Adipose tissue (tissue), 3 donors: ENCODE measurements at regions not wholly inside any gene's neighbourhood (a gene's known extent, or its start where the extent isn't known, plus 50 kb on each side); places are given as distances from the start of the nearest gene placed in this dataset.
"Not testable (repeated sequence)": the region's sequence is repeated elsewhere in the genome, so short reads cannot be mapped to it uniquely, and the experiment has no call there.

Experiments used
- H3K27ac ChIP-seq: one replicate; pipeline ENCODE4 v1.5.1; 2013; ENCODE audit warnings: low read depth, low read length
- WGBS, 3 donors: extraction: QIAGEN DNeasy Blood & Tissue Kit; methylation state at CpG; one replicate each; pipeline ENCODE4 v1.1.7; 2013; 5-methylcytosine and 5-hydroxymethylcytosine counted together
- donor health status: healthy with polysubstance abuse.
- donor health status: Bipolar disorder and iron deficiency.
- donor health status: healthy.

DNA sequence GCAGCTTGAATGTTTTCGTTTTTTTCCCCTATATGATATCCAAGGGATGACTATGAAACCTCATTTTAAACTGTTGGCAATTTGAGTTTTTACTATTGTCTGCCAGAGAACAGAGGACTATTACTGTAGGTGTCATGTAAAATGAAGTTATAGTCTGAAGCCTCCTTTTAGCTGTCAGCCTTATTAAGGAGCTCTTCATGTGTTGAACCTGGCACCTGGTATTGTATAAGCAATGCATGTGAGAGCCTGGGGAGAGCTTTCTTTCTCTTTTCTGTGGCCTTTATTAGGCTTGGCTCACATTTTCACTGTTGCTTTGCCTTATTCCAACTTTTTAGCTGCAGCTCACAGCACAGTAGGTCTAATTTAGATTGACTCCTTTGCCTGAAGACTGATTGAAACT, 119.1 kb upstream of the FOXP2 start:
- H3K27ac ChIP-seq, result no peak overlapping the region
- 78 to 92% (median 78%) methylated on average over 1 of the region's 1 CpG for WGBS, 3 donors

DNA sequence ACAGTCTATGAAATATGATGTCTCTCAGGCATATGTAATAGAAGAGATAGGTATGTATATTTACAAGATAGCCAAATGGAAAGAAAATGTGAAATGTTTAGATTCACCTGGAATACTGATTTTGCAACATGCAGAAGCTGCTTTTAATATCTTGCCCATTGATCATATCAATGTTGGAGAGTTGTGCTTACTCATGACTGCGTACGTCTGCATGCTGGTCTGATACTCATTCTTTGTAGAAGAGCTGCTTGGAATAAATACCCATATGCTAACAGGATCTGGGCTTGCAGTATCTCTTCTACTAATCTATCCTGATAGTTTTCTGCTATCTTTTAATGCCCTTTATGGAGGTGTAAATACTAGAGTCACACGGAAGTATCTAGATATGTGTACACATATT, 120.6 kb upstream of the FOXP2 start:
- 72 to 88% (median 85%) methylated on average over 3 of the region's 3 CpGs for WGBS, 3 donors

DNA sequence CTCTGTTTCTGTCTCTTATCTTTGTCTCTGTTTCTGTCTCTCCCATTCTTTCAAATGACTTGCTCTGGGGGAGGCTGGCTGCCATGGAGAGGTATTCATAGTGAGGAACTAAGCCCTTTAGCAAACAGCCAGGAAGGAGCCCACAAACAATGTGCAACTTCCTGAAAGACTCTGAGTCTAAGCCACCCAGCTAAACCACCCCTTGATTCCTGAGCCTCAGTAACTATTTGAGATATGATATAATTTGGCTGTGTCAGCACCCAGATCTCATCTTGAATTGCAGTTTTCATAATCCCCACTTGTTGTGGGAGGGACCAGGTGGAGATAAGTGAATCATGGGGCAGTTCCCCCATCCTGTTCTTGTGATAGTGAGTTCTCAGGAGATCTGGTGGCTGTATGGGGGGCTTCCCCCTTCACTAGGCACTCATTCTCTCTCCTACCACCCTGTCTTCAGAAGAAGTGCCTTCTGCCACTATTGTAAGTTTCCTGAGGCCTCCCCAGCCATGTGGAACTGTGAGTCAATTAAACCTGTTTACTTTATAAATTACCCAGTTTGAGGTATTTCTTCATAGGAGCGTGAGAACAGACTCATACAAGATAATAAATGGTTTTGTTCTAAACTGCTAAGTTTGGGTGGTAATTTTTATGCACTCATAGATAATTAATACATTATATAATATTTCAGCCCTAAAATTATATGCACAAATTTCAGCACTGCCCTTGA, 121.2 kb upstream of the FOXP2 start:
- no peak overlapping the region for H3K27ac ChIP-seq
- 59 to 78% (median 69%) methylated on average over 1 of the region's 1 CpG for WGBS, 3 donors

More for the DNA sequence above, 120.6 kb upstream of the FOXP2 start:
- H3K27ac ChIP-seq, result no peak overlapping the region

DNA sequence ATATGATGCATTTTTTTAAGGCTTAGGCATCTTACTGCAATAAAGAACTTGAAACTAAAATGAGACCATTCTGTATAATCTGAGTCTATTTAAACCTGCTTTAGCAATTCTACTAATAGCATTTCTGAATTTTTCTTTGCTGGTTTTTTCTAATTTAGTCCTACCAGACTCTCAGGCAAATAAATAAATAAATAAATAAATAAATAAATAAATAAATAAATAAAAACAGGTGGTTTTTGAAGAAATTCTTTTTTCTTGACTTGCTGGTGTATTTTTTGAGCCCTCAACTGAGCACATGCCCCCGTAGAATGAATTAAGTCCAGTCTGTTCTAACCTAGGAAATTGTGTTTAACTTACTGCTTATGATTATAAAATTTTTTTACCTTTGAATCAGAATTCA, 134.7 kb upstream of the FOXP2 start:
- 91 to 97% (median 92%) methylated on average over 1 of the region's 1 CpG for WGBS, 3 donors
- H3K27ac ChIP-seq, result no peak overlapping the region

DNA sequence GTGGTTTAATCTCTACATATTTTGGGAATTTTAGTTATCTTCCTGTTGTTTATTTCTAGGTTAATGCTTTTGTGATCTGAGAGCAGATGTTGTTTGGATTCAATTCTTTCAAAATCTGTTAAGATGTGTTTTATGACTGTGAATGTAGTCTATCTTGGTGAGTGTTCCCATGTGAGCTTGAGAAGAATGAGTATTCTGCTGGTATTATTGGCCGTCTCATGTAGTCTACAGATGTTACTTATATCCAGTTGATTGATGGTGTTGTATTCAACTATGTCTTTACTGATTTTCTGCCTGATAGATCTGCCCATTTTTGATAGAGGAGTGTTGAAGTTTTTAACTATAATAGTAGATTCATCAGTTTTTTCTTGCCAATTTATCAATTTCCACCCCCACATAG, 141.4 kb upstream of the FOXP2 start:
- WGBS, 3 donors, result 84 to 96% (median 85%) methylated on average over 1 of the region's 1 CpG
- no peak overlapping the region for H3K27ac ChIP-seq

DNA sequence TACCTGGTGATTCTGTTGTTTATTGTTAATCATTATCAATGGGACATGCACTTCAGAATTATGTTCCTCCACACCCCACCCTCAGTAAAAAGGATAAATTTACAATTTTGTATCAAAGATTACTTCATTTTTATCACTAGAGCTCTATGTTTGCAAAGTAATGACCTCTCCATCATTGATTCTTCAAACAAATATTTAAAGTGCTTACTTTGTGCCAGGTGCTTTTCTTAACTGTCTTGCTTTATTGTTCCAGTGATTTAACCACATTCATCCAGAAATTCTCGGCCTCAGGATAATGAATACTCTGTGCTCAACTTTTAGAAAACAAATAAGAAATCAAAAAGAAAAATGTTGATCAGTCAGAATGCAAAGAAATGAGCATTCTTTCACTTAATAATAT, 144.9 kb upstream of the FOXP2 start:
- WGBS, 3 donors, result 14 to 64% (median 61%) methylated on average over 1 of the region's 1 CpG

DNA sequence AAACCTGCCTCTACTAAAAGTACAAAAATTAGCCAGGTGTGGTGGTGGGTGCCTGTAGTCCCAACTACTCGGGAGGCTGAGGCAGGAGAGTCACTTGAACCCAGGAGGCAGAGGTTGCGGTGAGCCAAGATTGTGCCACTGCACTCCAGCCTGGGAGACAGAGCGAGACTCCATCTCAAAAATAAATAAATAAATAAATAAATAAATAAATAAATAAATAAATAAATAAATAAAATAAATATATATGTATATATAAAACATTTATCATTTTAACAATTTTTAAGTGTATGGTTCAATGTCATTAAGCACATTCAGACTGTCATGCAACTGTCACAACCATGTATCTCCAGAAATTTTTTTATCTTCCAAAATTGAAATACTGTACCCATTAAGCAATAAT, 147.1 kb upstream of the FOXP2 start:
- 92 to 98% (median 96%) methylated on average over 3 of the region's 3 CpGs for WGBS, 3 donors

More for the DNA sequence above, 144.9 kb upstream of the FOXP2 start:
- no peak overlapping the region for H3K27ac ChIP-seq

DNA sequence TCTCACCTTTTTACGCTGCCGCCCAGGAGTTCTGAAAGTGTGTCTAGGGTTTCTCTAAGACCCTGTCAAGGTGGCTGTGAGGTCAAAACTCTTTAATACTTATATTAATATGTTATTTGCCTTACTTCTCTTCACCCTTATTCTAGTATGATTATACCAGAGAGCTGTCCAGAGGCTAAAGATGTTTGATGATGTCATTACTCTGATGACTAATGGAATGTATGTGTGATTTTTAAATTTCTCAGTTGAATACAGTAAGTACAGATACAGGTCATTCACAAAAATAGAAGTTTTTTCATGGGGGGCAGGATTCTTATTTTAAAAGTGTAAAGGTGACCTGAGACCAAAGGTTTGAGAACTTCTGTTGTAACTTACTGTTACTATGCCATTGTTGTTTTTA, 150.6 kb upstream of the FOXP2 start:
- 95 to 96% (median 96%) methylated on average over 2 of the region's 2 CpGs for WGBS, 3 donors
- no peak overlapping the region for H3K27ac ChIP-seq

More for the DNA sequence above, 147.1 kb upstream of the FOXP2 start:
- H3K27ac ChIP-seq, result not testable (repeated sequence)

DNA sequence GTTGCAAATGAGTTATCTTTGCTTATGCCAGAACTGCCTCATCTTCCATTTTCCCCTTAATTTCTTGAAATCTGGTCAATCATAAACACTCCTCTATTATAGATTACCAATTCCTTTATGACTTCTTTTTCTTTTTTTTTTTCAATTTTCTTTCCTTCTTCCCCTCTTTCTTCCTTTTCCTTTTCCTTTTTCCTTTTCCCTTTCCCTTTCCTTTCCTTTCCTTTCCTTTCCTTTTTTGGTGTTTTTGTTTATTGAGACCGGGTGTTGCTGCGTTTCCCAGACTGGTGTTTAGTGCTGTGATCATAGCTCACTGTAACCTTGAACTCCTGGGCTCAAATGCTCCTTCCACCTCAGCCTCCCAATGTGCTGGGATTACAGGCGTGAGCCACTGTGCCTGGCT, 151.4 kb upstream of the FOXP2 start:
- 77 to 85% (median 77%) methylated on average over 3 of the region's 3 CpGs for WGBS, 3 donors
- no peak overlapping the region for H3K27ac ChIP-seq

DNA sequence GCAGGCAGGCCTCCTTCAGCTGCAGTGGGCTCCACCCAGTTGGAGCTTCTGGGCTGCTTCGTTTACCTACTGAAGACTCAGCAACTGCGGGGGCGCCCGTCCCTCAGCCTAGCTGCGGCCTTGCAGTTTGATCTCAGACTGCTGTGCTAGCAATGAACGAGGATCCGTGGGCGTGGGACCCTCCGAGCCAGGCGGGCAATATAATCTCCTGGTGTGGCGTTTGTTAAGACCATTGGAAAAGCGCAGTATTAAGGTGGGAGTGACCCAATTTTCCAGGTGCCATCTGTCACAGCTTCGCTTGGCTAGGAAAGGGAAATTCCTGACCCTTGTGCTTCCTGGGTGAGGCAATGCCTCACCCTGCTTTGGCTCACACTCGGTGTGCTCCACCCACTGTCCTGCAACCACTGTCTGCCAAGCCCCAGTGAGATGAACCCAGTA, 159.2 kb upstream of the FOXP2 start:
- H3K27ac ChIP-seq, result no peak overlapping the region
- WGBS, 3 donors, result 86 to 92% (median 87%) methylated on average over 14 of the region's 14 CpGs

DNA sequence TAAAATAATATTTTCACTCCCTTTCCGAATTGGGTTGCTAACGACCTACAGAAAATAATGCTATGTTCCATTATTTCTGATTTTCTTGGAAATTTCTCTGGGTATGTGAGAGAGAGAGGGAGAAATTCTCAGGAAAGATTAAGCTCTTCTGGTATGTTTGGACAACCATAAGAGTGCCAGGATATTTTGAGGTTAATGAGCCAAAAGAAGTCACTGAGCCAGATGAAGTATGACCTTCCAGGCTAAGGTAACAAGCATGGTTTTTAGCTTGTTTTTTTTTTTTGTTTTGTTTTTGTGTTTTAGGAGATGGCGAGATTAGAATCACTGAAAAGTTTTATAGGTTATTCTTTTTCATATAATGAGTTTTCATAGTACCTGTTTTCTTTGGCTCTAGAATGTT, 171.0 kb upstream of the FOXP2 start:
- 81 to 87% (median 82%) methylated on average over 3 of the region's 3 CpGs for WGBS, 3 donors
- no peak overlapping the region for H3K27ac ChIP-seq

DNA sequence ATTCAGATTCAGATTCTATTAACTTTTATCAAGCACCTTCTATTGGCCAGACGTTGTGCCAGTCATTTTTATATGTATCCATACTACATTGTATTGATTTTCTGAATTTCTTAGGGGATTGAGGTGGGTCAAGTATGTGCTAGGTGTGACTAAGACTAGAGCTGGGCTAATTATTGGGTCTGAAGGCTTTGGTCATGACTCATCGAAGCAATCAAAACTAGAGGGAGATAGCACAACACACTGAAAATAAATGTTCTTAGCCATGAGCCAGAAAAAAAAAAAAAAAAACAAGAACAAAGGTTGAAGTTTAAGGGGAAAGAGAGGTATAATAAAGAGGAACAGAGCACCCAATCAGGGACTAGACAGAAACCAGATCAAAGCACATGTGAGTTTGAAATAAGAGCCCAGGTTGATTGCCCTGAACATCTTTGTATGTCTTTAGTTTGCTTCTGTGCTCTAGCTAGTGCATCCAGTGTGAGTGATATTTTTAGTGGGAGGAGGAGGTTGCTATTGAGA, 171.6 kb upstream of the FOXP2 start:
- WGBS, 3 donors, result 72 to 79% (median 74%) methylated on average over 2 of the region's 2 CpGs
- H3K27ac ChIP-seq, result no peak overlapping the region

DNA sequence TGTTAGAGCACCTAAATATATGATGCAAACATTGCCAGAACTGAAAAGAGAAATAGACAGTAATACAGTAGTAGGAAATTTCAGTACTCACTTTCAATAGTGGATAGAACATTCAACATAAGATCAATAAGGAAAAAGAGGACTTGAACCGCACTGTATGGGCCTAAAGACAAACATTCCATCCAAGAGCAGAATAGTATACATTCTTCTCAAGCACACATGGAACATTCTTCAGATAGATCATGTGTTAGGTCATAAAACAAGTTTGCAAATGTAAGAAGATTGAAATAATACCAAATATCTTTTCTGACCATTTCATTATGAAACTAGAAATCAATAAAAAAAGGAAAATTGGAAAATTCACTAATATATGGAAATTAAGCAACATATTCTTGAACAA, 185.4 kb upstream of the FOXP2 start:
- 83 to 90% (median 88%) methylated on average over 1 of the region's 1 CpG for WGBS, 3 donors
- no peak overlapping the region for H3K27ac ChIP-seq

DNA sequence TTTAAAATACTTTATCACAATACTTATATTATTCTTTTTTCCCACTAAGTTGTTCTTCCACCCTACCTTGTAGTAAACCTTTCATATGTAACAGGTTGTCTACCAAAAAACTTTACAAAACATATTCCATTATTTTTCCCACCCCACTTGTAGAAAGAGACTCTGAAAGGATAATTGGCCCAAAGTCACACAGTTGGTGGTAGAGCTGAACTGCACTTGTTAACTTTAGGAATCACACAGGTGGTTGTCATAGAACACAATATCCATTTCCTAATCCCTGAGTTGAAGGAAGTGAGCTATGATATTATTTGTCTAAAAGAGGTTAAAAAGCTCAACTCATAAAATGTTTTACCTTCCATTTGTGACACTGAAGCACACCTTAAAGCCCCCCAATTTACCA, 188.8 kb upstream of the FOXP2 start:
- no peak overlapping the region for H3K27ac ChIP-seq

DNA sequence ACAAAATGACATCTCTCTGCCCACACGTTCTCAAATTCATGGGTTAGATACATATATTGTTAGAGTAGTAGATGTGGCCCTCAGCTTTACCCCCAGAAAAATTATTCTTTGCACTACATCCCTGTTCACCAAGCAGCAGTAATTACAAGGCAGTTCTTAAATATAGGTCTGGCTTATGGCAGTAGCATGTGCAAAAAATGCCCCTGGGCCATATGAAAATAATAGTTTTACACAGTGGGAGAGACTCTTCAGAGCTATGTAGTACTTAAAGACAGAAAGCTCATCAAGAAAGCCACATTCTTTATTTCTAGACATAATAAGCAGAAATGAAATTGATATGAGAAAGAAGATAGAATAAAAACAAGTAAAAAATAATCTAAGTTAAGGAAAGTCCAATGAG, 196.3 kb upstream of the FOXP2 start:
- no peak overlapping the region for H3K27ac ChIP-seq
- 45 to 87% (median 77%) methylated on average over 1 of the region's 1 CpG for WGBS, 3 donors

DNA sequence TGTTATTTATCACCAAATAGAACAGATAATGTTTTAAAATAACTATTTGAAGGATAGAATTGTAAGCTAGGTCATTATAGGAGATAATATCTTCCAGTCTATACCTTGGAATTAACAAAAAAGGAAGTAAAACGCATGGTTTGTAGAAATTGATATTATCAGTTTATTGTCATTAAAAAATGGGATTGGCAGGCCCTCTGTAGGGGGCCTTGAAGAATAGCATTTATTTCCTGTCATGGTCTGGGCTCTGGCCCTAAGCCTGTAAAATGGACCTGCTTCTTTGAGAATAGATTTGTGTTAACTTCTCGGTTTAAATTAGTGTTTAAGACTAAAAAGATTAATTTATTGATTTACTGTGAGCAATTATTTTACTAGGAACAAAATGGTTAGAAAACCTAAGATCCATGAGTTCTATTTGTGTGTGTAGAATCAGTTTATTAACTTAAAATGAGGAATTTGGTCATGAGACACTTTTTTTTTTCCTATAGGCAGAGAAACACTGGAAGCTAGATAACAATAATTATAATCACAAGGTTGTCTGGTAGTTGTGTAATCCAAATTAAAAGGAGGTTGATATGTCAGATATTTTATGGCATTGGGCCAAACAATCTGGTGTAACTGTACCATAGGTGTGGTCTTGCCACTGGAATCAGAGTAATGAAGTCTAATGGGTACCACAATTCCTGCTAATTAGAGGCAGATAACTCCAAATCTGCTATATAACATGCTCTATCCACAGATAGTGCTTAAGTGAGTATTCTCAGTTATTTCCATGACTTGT, 197.4 kb upstream of the FOXP2 start:
- no peak overlapping the region for H3K27ac ChIP-seq
- WGBS, 3 donors, result 47 to 55% (median 52%) methylated on average over 2 of the region's 2 CpGs

DNA sequence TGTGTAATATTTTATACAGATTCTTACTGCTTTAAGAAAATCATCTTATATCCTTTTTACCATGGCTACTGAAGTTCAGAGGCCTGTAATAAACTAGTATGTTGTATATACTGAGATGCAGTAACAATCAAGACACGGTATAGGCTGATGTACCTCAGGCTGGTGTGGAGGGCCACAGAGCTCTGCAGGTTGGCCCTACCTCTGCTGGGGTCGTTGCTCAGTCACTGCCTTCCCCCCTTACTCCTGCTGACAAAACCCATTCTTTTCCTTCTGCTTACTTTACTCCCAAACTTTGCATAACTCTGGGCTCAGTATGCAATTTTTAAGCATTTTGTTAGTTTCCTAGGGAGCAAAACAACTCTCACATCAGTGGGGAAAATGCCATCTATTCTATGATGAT, 200.1 kb upstream of the FOXP2 start:
- 44 to 68% (median 59%) methylated on average over 2 of the region's 2 CpGs for WGBS, 3 donors
- no peak overlapping the region for H3K27ac ChIP-seq

DNA sequence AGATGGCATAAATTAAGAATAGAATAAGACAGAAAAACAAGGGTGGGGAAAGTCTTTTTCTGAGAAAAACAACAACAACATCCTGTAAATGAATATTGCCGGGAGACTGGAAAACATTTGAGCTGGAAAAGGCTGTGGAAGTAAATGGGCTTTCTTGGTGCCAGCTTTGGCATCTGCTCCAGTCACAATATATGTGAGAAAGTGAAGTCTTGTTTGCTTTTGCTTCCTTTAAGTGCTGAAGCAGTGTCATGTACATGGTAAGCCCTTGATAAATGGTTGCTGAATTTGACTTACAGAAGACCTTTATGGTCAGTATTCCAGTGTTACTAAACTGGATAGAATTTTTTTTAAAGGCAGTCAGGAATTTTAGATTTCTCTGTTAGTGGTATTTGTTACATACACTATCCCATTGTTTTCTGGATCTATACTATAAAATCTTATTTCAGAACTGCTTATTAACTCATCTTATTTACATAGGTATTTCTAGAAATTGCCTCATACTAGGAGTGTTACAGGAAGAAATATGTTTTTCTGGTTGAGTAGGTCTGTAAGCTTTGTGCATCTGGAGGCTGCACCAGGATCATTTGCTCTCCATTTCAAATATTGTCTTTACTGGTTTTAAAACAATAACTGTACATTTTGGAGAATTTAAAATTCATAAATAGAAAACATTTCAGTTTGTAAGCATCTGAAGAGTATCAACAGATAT, 201.7 kb upstream of the FOXP2 start:
- 63 to 83% (median 71%) methylated on average over 1 of the region's 1 CpG for WGBS, 3 donors

DNA sequence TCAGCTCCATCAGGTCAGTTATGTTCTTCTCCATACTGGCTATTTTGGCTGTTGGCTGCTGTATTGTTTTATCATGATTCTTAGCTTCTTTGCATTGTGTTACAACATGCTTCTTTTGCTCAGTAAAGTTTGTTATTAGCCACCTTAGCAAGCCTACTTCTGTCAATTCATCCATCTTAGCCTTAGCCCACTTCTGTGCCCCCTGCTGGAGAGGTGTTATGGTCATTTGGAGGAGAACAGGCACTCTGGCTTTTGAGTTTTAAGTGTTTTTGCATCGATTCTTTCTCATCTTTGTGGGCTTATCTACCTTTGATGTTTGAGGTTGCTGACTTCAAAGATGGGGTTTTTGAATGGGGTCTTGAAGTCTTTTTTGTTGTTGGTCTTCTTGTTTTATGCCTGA, 204.6 kb upstream of the FOXP2 start:
- no peak overlapping the region for H3K27ac ChIP-seq
- WGBS, 3 donors, result 46 to 79% (median 58%) methylated on average over 1 of the region's 1 CpG

More for the DNA sequence above, 201.7 kb upstream of the FOXP2 start:
- H3K27ac ChIP-seq, result no peak overlapping the region
